ENCODE measurements at regions not wholly inside any gene's neighbourhood (a gene's known extent, or its start where the extent isn't known, plus 50 kb on each side); places are given as distances from the start of the nearest gene placed in this dataset.

GRCh38 chr5:133723126-133723525, 110.8 kb upstream of the FSTL4 start:
- TF ChIP-seq CTCF (IDR thresholded peaks at IDR 0.05; ENCODE audit: low read length) (no peak), EZH2 (IDR thresholded peaks at IDR 0.05; ENCODE audit: borderline replicate concordance, low read length) (no peak)

All from OCI-LY1 (cell line).